HUES6 (cell line): ENCODE measurements at regions not wholly inside any gene's neighbourhood (a gene's known extent, or its start where the extent isn't known, plus 50 kb on each side); places are given as distances from the start of the nearest gene placed in this dataset.

ENCODE experiments used
- H3K27ac ChIP-seq: 2 replicates; pipeline ENCODE4 v1.7.0; 2013; ENCODE audit warnings: low read depth, mild to moderate bottlenecking, low read length, inconsistent platforms
- H3K27me3 ChIP-seq: 2 replicates; pipeline ENCODE4 v1.6.1; 2013; ENCODE audit warnings: low read length; ENCODE audit not compliant: control insufficient read depth, insufficient read depth
- H3K36me3 ChIP-seq: 2 replicates; pipeline ENCODE4 v1.6.1; 2013; ENCODE audit warnings: low read length; ENCODE audit not compliant: control insufficient read depth, insufficient read depth
- H3K4me1 ChIP-seq: 2 replicates; pipeline ENCODE4 v1.6.1; 2013; ENCODE audit warnings: low read length; ENCODE audit not compliant: control insufficient read depth, insufficient read depth
- H3K4me3 ChIP-seq: 2 replicates; pipeline ENCODE4 v1.5.1; 2013; ENCODE audit warnings: low read depth, low read length
- H3K9ac ChIP-seq: one replicate; pipeline ENCODE4 v1.6.1; 2013; ENCODE audit warnings: mild to moderate bottlenecking, low read length
- H3K9me3 ChIP-seq: 2 replicates; pipeline ENCODE4 v1.6.1; 2013; ENCODE audit warnings: low read depth, low read length; ENCODE audit not compliant: control insufficient read depth, insufficient read depth

- Histone ChIP-seq H3K9ac (no peak overlapping the region), H3K36me3 (no peaks in the 10 kb centered on the region), H3K4me3 (no peak overlapping the region), H3K27me3 (no peaks in the 10 kb centered on the region), H3K27ac (no peak overlapping the region), H3K4me1 (peaks cover 17% of the 10 kb centered on the region), H3K9me3 (no peaks in the 10 kb centered on the region)
Observed at GRCh38 chr9:28926306-28926705, 1353.0 kb upstream of the C9orf72 start.

- Histone ChIP-seq H3K4me1 (peaks cover 16% of the 10 kb centered on the region), H3K4me3 (no peak overlapping the region), H3K27me3 (no peaks in the 10 kb centered on the region), H3K9ac (no peak overlapping the region), H3K36me3 (no peaks in the 10 kb centered on the region), H3K27ac (0 out of 2 replicates have a peak overlapping the region, but pooled peaks have one; percentile 28), H3K9me3 (no peaks in the 10 kb centered on the region)
Observed at GRCh38 chr9:28927691-28928090, 1354.4 kb upstream of the C9orf72 start.

- Histone ChIP-seq H3K9me3 (no peaks in the 10 kb centered on the region), H3K4me1 (peaks cover 14% of the 10 kb centered on the region), H3K27ac (no peak overlapping the region), H3K4me3 (no peak overlapping the region), H3K27me3 (no peaks in the 10 kb centered on the region), H3K36me3 (no peaks in the 10 kb centered on the region), H3K9ac (no peak overlapping the region)
Observed at GRCh38 chr9:28929433-28929832, 1356.2 kb upstream of the C9orf72 start.

GRCh38 chr9:28930766-28931165 lies 1357.5 kb upstream of the C9orf72 start:
- H3K9ac ChIP-seq = no peak overlapping the region
- peaks cover 14% of the 10 kb centered on the region for H3K4me1 ChIP-seq
- no peak overlapping the region for H3K4me3 ChIP-seq
- H3K27me3 ChIP-seq = no peaks in the 10 kb centered on the region
- H3K27ac ChIP-seq = no peak overlapping the region
- no peaks in the 10 kb centered on the region for H3K9me3 ChIP-seq
- no peaks in the 10 kb centered on the region for H3K36me3 ChIP-seq

- Histone ChIP-seq H3K36me3 (no peaks in the 10 kb centered on the region), H3K27me3 (no peaks in the 10 kb centered on the region), H3K4me1 (peaks cover 8% of the 10 kb centered on the region), H3K9ac (no peak overlapping the region), H3K4me3 (no peak overlapping the region), H3K27ac (no peak overlapping the region), H3K9me3 (no peaks in the 10 kb centered on the region)
Observed at GRCh38 chr9:28934111-28934510, 1360.8 kb upstream of the C9orf72 start.

- no peaks in the 10 kb centered on the region for H3K9me3 ChIP-seq
- no peaks in the 10 kb centered on the region for H3K36me3 ChIP-seq
- H3K9ac ChIP-seq = no peak overlapping the region
- no peaks in the 10 kb centered on the region for H3K27me3 ChIP-seq
- H3K4me3 ChIP-seq = no peak overlapping the region
- H3K27ac ChIP-seq = no peak overlapping the region
- peaks cover 23% of the 10 kb centered on the region; the same call in 1 of the 2 replicates for H3K4me1 ChIP-seq
Observed at GRCh38 chr9:28938981-28939380, 1365.7 kb upstream of the C9orf72 start.

- H3K4me3 ChIP-seq = no peak overlapping the region
- H3K9me3 ChIP-seq = no peaks in the 10 kb centered on the region
- H3K4me1 ChIP-seq = peaks cover 21% of the 10 kb centered on the region; the same call in 1 of the 2 replicates
- H3K9ac ChIP-seq = no peak overlapping the region
- H3K27me3 ChIP-seq = no peaks in the 10 kb centered on the region
- H3K36me3 ChIP-seq = no peaks in the 10 kb centered on the region
- no peak overlapping the region for H3K27ac ChIP-seq
Observed at GRCh38 chr9:28941856-28942255, 1368.6 kb upstream of the C9orf72 start.

GRCh38 chr9:28942941-28943340 lies 1369.7 kb upstream of the C9orf72 start:
- H3K27me3 ChIP-seq = no peaks in the 10 kb centered on the region
- H3K27ac ChIP-seq = no peak overlapping the region
- H3K4me1 ChIP-seq = peaks cover 21% of the 10 kb centered on the region; the same call in 1 of the 2 replicates
- H3K9ac ChIP-seq = no peak overlapping the region
- H3K4me3 ChIP-seq = no peak overlapping the region
- H3K9me3 ChIP-seq = no peaks in the 10 kb centered on the region
- no peaks in the 10 kb centered on the region for H3K36me3 ChIP-seq

- H3K9ac ChIP-seq = no peak overlapping the region
- no peak overlapping the region for H3K27ac ChIP-seq
- H3K4me1 ChIP-seq = peaks cover 6% of the 10 kb centered on the region; the same call in 1 of the 2 replicates
- H3K9me3 ChIP-seq = peaks cover 2% of the 10 kb centered on the region; the same call in 1 of the 2 replicates
- no peaks in the 10 kb centered on the region for H3K36me3 ChIP-seq
- H3K27me3 ChIP-seq = no peaks in the 10 kb centered on the region
- H3K4me3 ChIP-seq = no peak overlapping the region
Observed at GRCh38 chr9:28946648-28947047, 1373.4 kb upstream of the C9orf72 start.

- Histone ChIP-seq H3K27me3 (no peaks in the 10 kb centered on the region), H3K9me3 (peaks cover 2% of the 10 kb centered on the region; the same call in 1 of the 2 replicates), H3K27ac (no peak overlapping the region), H3K4me3 (no peak overlapping the region), H3K9ac (no peak overlapping the region), H3K4me1 (peaks cover 12% of the 10 kb centered on the region), H3K36me3 (no peaks in the 10 kb centered on the region)
Observed at GRCh38 chr9:28951945-28952344, 1378.7 kb upstream of the C9orf72 start.

- Histone ChIP-seq H3K9me3 (no peaks in the 10 kb centered on the region), H3K36me3 (no peaks in the 10 kb centered on the region), H3K27me3 (no peaks in the 10 kb centered on the region), H3K4me1 (peaks cover 20% of the 10 kb centered on the region), H3K4me3 (no peak overlapping the region), H3K27ac (0 out of 2 replicates have a peak overlapping the region, but pooled peaks have one; percentile 4), H3K9ac (no peak overlapping the region)
Observed at GRCh38 chr9:28956116-28956880, 1383.0 kb upstream of the C9orf72 start.
